Mucosa of descending colon (tissue), 3 donors: ENCODE measurements at regions not wholly inside any gene's neighbourhood (a gene's known extent, or its start where the extent isn't known, plus 50 kb on each side); places are given as distances from the start of the nearest gene placed in this dataset.
A peak's percentile ranks its signal among the peaks of the same experiment; 100 is the strongest.
"Not testable (repeated sequence)": the region's sequence is repeated elsewhere in the genome, so short reads cannot be mapped to it uniquely, and the experiment has no call there.

ENCODE experiments used
- ATAC-seq: fragments of 200-7000 bp; cut with Tn5 transposase; one replicate; pipeline ENCODE4 v1.9.1; 2020; ENCODE audit warnings: mild to moderate bottlenecking, moderate library complexity
- DNase-seq, 3 donors: peaks; one replicate each; pipeline ENCODE4 v3.0.0-alpha.2; 2020
- H3K36me3 ChIP-seq: fragments of 200-600 bp; one replicate; pipeline ENCODE4 v1.8.0; 2021; ENCODE audit warnings: low read depth, mild to moderate bottlenecking
- H3K4me1 ChIP-seq: fragments of 200-600 bp; one replicate; pipeline ENCODE4 v1.8.0; 2021; ENCODE audit warnings: low read depth, mild to moderate bottlenecking
- H3K4me3 ChIP-seq: fragments of 200-600 bp; one replicate; pipeline ENCODE4 v1.8.0; 2021; ENCODE audit warnings: mild to moderate bottlenecking
- H3K9me3 ChIP-seq: fragments of 200-600 bp; one replicate; pipeline ENCODE4 v1.8.0; 2021; ENCODE audit warnings: mild to moderate bottlenecking
- intact Hi-C, 2 donors: fragments of 100-400 bp; cut with DNase I in 1 of 2; cut with micrococcal nuclease in 1 of 2; formaldehyde crosslinking; loops; one replicate each; pipeline versions ENCODE4 v1.11.0 to v1.11.1; 2022; cut with DNase I, micrococcal nuclease
- donor health status: DM: no; HTN: no; CAD: no; lungs with moderate emphysema.
- donor health status: DM: no; HTN: no; CAD: no.
- donor health status: DM: no; HTN: yes; CAD: no.

DNA sequence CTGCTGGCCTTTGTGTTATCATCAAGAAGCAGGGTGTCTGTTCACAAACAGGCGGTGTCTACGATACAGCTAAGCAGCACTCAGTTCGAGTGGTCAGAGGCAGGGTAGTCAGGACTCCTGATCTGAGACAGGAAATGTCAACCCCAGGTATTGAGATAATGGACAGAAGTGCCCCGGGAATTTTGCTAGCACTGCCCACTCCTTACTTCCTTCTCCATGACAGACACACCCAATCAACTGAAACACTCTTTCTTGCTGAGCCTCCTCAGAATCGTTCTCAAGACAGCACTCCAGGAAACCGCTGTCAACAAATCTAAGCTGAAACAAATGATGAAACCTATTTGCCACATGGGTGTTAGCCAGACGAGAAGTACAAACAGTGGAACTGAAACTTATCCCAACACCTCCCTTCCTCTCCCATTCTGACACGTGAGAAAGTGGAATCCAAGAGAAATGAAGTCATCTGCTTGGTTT is 109.3 kb downstream of the GTF2IRD2B start:
- DNase-seq, H3K4me3 ChIP-seq, H3K9me3 ChIP-seq, H3K36me3 ChIP-seq, H3K4me1 ChIP-seq, intact Hi-C loops: not testable (repeated sequence)
- ATAC-seq = peak; percentile 78

DNA sequence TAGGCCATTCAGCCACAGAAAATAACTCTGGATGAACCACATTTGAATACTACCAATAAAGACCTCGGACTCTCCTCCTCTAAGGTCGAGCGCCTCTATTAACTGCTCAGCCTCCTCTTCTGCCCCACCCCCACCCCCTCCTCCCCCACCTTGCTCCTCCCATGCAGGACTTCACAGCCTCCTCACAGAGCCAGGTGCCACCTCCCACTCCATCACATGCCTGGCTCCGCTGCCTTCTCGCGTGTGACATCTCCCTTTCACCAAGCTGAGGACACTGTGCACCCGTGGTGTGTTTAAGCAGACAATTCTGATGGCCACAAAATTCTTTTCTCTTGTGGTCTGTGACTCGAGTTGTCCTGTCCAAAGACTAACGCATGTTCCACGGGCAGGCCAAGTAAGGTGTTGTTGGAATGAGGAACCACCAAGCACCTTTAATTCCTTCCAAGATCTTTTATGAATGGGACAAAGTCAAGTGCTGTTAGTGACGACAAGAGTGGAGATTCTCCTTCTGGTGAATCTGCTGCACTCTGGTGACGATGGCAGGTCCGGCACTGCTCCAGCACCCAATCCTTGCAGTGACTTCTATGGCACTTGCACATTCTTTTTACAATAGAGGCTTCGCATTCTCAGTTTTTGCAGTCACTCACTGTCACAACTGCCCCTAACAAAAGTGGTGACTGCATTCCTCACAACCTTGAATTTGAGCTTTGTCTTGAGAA is 113.1 kb downstream of the GTF2IRD2B start:
- intact Hi-C loops, DNase-seq, H3K4me3 ChIP-seq, H3K4me1 ChIP-seq, H3K36me3 ChIP-seq, H3K9me3 ChIP-seq, ATAC-seq: not testable (repeated sequence)

DNA sequence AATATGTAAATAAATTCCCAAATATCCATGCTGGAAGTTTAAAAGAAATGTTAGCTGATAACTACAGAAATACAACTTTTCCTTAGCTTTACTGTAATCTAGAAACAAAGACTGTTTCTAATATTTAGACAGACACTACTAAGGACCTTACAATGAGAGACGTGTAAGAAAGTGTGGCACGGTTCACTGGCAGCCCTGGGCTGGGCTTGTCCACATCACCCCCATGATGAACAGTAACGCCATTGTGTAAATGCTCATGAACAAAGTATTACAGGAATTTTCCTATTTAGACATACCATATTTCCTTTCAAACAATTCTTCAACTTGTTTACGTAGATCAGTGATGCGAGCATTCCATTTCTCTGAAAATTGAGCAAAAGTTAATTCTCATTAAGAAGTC is 123.1 kb downstream of the GTF2IRD2B start:
- H3K4me1 ChIP-seq, H3K4me3 ChIP-seq, ATAC-seq, intact Hi-C loops, DNase-seq, H3K9me3 ChIP-seq, H3K36me3 ChIP-seq: not testable (repeated sequence)

DNA sequence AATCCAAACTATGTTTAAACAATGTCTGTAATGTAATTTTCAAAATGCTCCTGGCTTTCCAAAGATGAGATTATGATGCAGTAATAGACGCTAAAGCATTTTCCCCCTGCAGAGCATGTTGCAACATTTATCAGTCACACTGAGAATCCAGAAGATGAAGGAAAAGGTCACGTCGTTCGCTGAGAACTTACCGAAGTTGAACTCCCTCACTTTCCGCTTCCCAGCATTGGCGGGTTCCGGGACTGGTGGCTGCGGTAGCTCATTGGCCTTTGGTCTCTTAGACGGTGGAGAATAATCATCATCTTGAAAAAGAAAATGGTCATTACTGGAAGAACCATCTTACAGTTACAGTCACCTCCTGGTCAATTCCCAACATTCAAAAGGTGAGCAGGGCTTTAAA is 124.6 kb downstream of the GTF2IRD2B start:
- H3K4me1 ChIP-seq, DNase-seq, H3K36me3 ChIP-seq, H3K4me3 ChIP-seq, ATAC-seq, H3K9me3 ChIP-seq, intact Hi-C loops: not testable (repeated sequence)

DNA sequence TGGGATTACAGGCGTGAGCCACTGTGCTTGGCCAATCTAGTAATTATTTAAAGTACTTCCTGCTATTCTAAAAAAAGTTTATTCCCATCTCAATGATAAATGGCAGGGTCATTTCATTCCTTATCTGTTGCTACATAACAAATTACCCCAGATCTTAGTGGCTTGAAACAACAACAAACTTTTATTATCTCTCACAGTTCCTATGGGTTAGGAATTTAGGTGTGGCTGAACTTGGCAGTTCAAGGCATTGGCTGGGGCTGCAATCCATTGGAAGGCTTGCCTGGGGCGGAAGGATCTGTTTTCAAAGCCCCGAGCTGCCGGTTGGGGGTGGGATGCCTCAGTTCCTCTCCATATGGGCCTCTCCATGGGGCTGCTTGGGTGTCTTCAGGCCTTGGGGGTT is 133.7 kb downstream of the GTF2IRD2B start:
- ATAC-seq = peak; percentile 90
- DNase-seq, intact Hi-C loops, H3K9me3 ChIP-seq, H3K4me1 ChIP-seq, H3K36me3 ChIP-seq, H3K4me3 ChIP-seq: not testable (repeated sequence)

DNA sequence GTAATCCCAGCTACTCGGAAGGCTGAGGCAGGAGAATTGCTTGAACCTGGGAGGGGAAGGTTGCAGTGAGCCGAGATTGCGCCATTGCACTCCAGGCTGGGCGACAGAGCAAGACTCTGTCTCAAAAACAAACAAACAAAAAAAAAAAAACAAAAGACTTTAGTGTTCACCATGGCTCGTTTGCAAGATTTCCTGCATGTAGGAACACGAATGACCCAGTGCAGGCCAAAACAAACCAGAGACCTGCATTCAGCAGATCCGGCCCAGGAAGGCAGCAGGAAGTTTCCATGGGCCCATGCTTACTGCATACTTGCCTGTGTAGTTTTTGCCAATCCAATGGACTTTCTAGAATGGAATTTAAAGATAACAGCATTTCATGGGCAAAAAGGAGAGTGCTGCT is 137.2 kb downstream of the GTF2IRD2B start:
- not testable (repeated sequence) for H3K36me3 ChIP-seq, ATAC-seq, H3K4me3 ChIP-seq

DNA sequence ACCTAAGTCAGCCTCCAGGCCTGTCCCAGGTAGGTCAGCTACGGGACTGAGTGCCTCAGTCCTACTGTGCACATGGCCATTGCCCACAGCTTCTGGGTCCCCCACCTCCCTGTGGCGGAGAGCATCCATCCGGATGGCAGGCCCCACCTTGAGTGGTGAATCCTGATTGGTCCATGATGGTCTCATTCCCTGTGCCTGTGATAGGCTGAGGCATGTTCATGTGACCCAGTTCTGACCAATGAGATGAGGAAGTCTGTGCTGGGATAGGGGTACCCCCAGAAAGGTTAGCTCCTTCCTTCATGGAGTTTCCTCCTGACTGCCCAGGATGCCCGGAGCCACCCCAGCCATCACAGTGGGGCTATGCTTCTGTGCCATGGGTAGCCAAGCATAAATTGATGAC is 138.2 kb downstream of the GTF2IRD2B start:
- intact Hi-C loops, ATAC-seq, H3K9me3 ChIP-seq, DNase-seq, H3K4me1 ChIP-seq, H3K36me3 ChIP-seq, H3K4me3 ChIP-seq: not testable (repeated sequence)

More for the DNA sequence above, 137.2 kb downstream of the GTF2IRD2B start:
- H3K4me1 ChIP-seq, intact Hi-C loops, DNase-seq, H3K9me3 ChIP-seq: not testable (repeated sequence)

DNA sequence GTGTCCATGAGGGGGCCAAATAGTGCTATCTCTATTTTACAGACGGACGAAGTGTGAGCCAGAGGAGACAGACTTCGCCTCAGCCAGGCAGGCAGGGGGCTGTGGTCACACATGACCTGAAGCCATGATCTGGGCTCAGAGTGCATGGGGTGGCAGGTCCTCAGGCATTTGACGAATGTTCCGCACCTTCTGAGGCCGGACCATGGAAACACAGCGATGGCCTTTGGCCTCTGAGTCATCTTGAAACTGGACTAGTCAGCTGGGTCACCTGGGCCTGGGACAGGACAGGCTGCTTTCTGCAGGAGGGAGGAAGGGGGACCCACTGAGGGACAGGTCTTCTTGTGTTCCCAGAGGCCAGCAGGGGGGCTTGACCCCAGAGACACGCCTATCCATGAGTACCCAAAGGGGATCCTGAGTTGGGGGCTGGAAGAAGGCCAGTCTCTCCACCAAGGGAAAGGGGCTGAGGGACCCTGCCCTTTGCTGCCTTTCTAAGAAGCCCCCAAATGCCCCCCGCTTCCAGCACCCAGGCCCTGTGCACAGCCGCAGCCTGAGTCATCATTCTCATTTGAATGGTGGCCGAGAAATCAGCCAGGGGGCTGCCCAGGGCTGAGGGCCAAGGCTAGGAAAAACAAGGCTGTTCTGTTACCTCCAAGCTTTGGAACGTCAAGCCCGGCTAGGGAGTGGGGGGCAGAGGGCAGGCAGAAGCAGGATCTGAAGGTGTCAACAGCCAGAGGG is 142.9 kb downstream of the GTF2IRD2B start:
- DNase-seq, H3K4me1 ChIP-seq, H3K4me3 ChIP-seq, intact Hi-C loops, H3K36me3 ChIP-seq, H3K9me3 ChIP-seq: not testable (repeated sequence)
- peak; percentile 40 for ATAC-seq

DNA sequence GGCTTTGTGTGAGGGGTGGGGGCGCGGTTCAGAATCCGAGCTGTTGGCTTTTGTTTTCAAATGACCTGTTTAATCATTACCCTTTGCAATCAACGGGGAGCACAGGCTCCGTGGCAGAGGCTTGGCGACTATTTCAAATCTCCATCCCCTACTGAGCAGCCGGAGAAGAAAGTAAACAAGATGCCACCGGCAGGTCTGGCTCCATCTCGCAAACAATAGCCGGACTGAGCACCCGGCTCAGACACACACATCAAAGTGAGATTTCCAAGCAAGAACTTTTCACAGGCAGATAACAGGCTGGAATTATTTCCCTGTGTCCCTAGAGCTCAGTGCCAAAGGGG is 143.4 kb downstream of the GTF2IRD2B start:
- H3K36me3 ChIP-seq, ATAC-seq, DNase-seq, H3K4me1 ChIP-seq, H3K4me3 ChIP-seq, intact Hi-C loops, H3K9me3 ChIP-seq: not testable (repeated sequence)

DNA sequence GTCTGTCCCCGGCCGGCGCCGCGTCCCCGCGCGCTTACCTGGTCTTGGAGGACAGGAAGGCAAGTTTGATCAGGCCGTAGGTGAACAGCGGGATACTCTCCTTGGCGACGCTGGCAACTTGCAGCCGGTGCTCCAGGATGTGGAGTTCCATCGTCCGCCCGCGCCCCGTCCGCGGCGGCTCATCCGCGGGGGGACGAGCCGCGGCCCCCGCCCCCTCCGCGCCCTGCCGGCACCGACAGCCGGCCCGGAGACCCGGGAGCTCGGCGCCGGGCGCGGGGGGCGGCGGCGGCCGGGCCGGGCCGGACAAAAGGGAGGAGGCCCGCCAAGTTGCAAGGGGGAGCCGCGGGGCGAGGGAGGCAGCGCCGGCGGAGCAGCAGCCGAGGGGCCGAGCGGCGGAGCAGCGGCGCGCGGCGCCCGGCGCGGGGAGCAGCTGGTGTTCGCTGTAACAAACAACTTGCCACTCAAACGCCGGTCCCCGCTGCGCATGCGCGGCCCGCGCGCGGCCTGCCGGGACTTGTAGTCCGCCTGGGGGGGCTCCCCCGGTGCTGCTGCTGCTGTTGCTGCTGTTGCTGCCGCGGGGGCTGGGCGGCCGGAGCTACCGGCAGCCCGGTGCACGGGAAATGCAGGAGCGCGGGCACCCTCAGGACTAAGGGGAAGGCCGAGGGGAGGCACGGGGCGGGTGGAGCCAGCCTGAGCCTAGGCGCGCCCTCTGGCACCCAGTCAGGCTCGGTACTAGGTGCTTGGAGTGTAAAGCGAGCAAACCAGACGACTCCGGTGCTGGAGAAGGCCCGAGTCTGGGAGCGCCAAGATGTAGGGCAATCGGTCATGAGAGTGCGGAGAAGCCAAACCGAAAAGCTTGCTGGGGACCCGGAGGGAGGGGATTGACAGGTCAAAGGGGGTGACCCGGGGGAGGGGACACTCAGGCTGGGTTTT is 145.1 kb downstream of the GTF2IRD2B start:
- DNase-seq (peak in 2 of 3 donors; percentile 60 to 66), ATAC-seq (peak; percentile 93)
- H3K4me1 ChIP-seq, H3K4me3 ChIP-seq, H3K9me3 ChIP-seq, intact Hi-C loops, H3K36me3 ChIP-seq: not testable (repeated sequence)

DNA sequence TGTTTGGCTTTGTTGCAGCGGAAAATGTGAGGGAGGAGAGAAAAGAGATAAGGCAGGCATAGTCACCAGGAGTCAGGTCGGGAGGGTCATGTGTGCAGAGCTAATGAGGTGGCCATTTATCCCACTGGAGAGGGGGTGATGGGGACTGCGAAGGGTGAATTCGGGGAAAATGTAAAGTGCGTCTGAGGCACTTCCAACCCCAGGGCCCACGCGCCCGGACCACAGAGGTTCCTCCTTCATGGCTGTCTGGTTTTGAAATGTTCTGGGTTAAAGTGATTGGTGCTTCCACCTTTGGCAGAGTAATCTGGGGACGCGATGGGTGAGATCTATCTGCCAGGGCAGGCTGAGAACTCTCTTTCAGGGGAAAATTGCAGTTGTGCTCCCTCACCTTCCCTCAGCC is 145.9 kb downstream of the GTF2IRD2B start:
- H3K4me1 ChIP-seq, intact Hi-C loops, H3K9me3 ChIP-seq, ATAC-seq, H3K36me3 ChIP-seq, H3K4me3 ChIP-seq, DNase-seq: not testable (repeated sequence)

DNA sequence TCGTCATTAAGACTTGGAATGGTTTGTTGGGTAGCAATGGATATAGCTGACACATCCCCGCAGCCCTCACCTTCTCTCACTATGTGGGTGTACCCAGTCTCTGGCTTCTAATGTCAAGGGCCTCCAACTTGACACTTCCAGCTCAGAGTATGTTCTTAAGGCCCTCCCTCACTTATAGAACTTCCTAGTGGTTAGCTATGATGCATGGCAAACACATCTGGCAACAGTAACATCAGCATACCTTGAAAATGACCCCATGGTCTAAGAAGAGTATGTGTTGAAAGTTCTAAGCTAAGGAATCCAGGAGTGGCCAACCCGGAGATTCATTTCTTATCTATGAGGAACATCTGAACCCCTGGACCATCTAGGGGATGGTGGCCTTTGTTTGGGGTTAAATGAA is 151.2 kb downstream of the GTF2IRD2B start:
- H3K4me1 ChIP-seq, ATAC-seq, H3K9me3 ChIP-seq, H3K36me3 ChIP-seq, H3K4me3 ChIP-seq, DNase-seq, intact Hi-C loops: not testable (repeated sequence)

DNA sequence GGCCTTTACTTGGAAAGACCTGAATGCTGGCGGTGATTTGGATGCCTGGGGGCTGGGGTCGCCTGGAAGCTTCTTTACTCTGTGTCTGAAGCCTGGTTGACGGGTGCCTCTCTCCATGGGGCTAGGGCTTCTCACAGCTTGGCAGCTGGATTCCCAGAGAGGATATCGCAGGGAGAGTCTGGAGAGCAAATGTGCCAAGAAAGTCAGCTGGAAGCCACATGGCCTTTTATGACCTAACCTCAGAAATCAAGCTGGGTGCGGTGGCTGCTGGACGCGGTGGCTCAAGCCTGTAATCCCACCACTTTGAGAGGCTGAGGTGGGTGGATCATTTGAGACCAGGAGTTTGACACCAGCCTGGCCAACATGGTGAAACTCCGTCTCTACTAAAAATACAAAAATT is 147.2 kb upstream of the TRIM73 start:
- intact Hi-C loops, H3K4me3 ChIP-seq, H3K4me1 ChIP-seq, H3K36me3 ChIP-seq, ATAC-seq, DNase-seq, H3K9me3 ChIP-seq: not testable (repeated sequence)

DNA sequence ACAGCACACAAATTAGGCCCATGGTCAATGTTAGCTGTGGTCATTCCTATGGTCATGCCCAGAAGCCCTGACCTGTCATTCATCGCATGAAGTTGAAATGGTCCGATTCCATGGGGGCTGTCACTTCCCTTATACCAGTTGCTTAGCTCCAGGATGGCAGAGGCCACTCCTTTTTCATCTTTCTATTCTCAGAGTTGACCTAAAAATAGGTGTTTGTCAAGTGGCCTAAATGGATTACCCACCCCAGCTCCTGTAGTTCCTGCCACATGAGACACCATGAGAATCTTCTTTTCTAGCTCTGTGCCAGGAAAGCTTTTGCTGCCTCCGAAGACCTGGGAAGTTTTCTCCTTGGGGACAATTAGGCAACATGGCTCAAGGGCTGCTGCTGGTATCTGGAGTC is 141.2 kb upstream of the TRIM73 start:
- intact Hi-C loops, ATAC-seq: not testable (repeated sequence)

More for the DNA sequence above, 141.2 kb upstream of the TRIM73 start:
- H3K4me1 ChIP-seq, DNase-seq, H3K36me3 ChIP-seq, H3K9me3 ChIP-seq, H3K4me3 ChIP-seq: not testable (repeated sequence)
